Smooth muscle cell (in vitro differentiated cells): ENCODE measurements at regions not wholly inside any gene's neighbourhood (a gene's known extent, or its start where the extent isn't known, plus 50 kb on each side); places are given as distances from the start of the nearest gene placed in this dataset.

Experiments used
- DNase-seq: peaks from one replicate; lab custom pipeline; 2025; ENCODE audit not compliant: unreplicated experiment; lab: John Stamatoyannopoulos, UW
- H2AFZ ChIP-seq: fragments of 200-600 bp; sonication (generic); 2 replicates; pipeline ENCODE4 v1.6.0; 2016; ENCODE audit warnings: antibody characterized with exemption, low read depth, mild to moderate bottlenecking
- H3F3A ChIP-seq: fragments of 200-600 bp; sonication (generic); 2 replicates; pipeline ENCODE4 v1.6.0; 2017; ENCODE audit warnings: antibody characterized with exemption, low read depth
- H3K27ac ChIP-seq: fragments of 200-600 bp; sonication (generic); 2 replicates; pipeline ENCODE4 v1.5.1; 2016; ENCODE audit warnings: low read depth, mild to moderate bottlenecking
- H3K27me3 ChIP-seq: fragments of 200-600 bp; sonication (generic); 2 replicates; pipeline ENCODE4 v1.6.1; 2016; ENCODE audit warnings: low read depth, mild to moderate bottlenecking
- H3K36me3 ChIP-seq: fragments of 200-600 bp; sonication (generic); 2 replicates; pipeline ENCODE4 v1.5.1; 2016; ENCODE audit warnings: low read depth
- H3K4me1 ChIP-seq: fragments of 200-600 bp; sonication (generic); 2 replicates; pipeline ENCODE4 v1.5.1; 2016; ENCODE audit warnings: low read depth
- H3K4me2 ChIP-seq: fragments of 200-600 bp; sonication (generic); 2 replicates; pipeline ENCODE4 v1.6.0; 2016; ENCODE audit warnings: mild to moderate bottlenecking
- H3K4me3 ChIP-seq: fragments of 200-600 bp; sonication (generic); 2 replicates; pipeline ENCODE4 v1.5.1; 2016; ENCODE audit warnings: mild to moderate bottlenecking
- H3K79me2 ChIP-seq: fragments of 200-600 bp; sonication (generic); 2 replicates; pipeline ENCODE4 v1.6.0; 2016; ENCODE audit warnings: low read depth, mild to moderate bottlenecking
- H3K9ac ChIP-seq: fragments of 200-600 bp; sonication (generic); 2 replicates; pipeline ENCODE4 v1.6.0; 2016; ENCODE audit warnings: low read depth
- H3K9me3 ChIP-seq: fragments of 200-600 bp; sonication (generic); replicated peaks from 2 replicates; pipeline ENCODE4 v1.5.1; 2016; ENCODE audit warnings: low read depth
- H4K20me1 ChIP-seq: fragments of 200-600 bp; sonication (generic); 2 replicates; pipeline ENCODE4 v1.6.0; 2016; ENCODE audit warnings: low read depth
- WGBS: methylation state at CpG from one replicate; pipeline ENCODE4 v1.1.7; 2016; ENCODE audit warnings: low lambda C conversion rate; 5-methylcytosine and 5-hydroxymethylcytosine counted together
- TF ChIP-seq, protein P1 (sequence below): fragments of 200-600 bp; sonication (generic); IDR thresholded peaks from 2 replicates; pipeline ENCODE4 v1.5.1; 2017; ENCODE audit warnings: borderline replicate concordance, mild to moderate bottlenecking, antibody characterized with exemption; ENCODE audit not compliant: insufficient read depth, poor library complexity, severe bottlenecking

DNA sequence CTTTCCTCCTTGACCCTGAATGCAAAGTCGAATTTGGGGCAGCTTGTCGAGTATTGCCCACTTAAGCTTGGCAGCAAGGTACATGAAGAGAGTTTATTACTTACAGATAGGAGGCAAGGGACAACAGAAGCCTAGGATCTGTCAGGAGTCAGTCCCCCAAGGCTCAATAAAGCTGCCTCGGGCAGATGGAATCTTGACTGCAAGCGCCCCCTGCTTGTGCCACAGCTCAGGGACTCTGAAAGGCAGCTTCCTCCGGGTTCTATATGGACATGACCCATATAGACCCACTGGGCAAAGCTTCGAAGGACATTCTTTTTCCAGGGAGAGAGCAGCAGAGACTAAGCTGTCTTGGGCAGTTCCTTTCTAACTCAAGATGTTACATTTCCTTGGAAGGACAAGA is 971.5 kb downstream of the EFNA5 start:
- Histone ChIP-seq H3K4me3 (no peak overlapping the region), H4K20me1 (no peaks in the 10 kb centered on the region), H3K27ac (no peak overlapping the region), H3F3A (no peaks in the 10 kb centered on the region), H3K36me3 (no peaks in the 10 kb centered on the region), H2AFZ (no peak overlapping the region), H3K27me3 (no peaks in the 10 kb centered on the region), H3K4me2 (no peak overlapping the region), H3K9me3 (no peaks in the 10 kb centered on the region), H3K4me1 (no peaks in the 10 kb centered on the region), H3K9ac (no peak overlapping the region), H3K79me2 (no peaks in the 10 kb centered on the region)
- no peak for DNase-seq
- TF ChIP-seq, protein P1, sequence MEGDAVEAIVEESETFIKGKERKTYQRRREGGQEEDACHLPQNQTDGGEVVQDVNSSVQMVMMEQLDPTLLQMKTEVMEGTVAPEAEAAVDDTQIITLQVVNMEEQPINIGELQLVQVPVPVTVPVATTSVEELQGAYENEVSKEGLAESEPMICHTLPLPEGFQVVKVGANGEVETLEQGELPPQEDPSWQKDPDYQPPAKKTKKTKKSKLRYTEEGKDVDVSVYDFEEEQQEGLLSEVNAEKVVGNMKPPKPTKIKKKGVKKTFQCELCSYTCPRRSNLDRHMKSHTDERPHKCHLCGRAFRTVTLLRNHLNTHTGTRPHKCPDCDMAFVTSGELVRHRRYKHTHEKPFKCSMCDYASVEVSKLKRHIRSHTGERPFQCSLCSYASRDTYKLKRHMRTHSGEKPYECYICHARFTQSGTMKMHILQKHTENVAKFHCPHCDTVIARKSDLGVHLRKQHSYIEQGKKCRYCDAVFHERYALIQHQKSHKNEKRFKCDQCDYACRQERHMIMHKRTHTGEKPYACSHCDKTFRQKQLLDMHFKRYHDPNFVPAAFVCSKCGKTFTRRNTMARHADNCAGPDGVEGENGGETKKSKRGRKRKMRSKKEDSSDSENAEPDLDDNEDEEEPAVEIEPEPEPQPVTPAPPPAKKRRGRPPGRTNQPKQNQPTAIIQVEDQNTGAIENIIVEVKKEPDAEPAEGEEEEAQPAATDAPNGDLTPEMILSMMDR: no peak
- WGBS: 54% methylated on average over 6 of the region's 6 CpGs

DNA sequence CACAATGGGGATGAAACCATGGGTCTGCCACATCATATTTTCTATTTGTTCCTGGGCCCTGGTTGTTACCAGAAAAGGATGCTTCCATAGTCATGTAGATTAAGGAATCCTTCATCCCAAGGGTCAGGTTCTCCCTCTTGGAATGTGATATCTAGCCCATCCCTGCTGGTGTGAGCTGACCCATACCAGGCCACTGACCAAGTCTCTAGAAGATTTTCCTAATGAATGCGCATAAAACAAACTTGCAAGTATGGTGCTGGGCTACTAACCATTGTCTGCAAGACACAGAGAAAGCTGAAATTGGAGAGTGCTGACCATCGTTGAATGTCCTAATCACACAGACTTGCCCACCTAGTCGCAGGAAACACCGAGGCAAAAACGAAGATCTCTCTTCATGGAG is 972.6 kb downstream of the EFNA5 start:
- Histone ChIP-seq H3K36me3 (no peaks in the 10 kb centered on the region), H3K79me2 (no peaks in the 10 kb centered on the region), H2AFZ (no peak overlapping the region), H3F3A (no peaks in the 10 kb centered on the region), H3K4me2 (no peak overlapping the region), H3K4me1 (no peaks in the 10 kb centered on the region), H3K9ac (no peak overlapping the region), H3K9me3 (no peaks in the 10 kb centered on the region), H3K27me3 (no peaks in the 10 kb centered on the region), H4K20me1 (no peaks in the 10 kb centered on the region), H3K27ac (no peak overlapping the region), H3K4me3 (no peak overlapping the region)
- 91% methylated on average over 5 of the region's 5 CpGs for WGBS
- DNase-seq: no peak
- TF ChIP-seq, protein P1: no peak

DNA sequence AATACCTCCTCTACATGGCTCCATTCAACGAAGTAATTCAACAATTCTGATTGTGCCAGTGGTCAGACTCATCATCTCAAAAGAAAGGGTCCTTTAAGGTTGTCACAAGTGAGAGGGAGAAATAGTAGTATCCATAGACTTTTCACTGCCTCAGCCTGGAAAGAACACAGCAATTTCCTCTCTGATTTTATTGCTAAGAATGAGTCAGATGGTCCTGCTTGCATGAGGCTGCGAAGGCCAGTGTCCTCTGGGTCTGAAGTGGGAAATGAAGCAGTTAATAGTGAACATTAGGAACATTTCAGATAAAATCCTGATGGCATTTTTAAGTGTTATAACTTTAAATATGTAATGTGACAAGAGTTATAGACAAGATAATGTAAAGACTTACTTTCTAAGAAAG is 979.0 kb downstream of the EFNA5 start:
- Histone ChIP-seq H3K27ac (no peak overlapping the region), H4K20me1 (no peaks in the 10 kb centered on the region), H2AFZ (no peak overlapping the region), H3K4me1 (no peaks in the 10 kb centered on the region), H3K9ac (no peak overlapping the region), H3K4me3 (no peak overlapping the region), H3K36me3 (no peaks in the 10 kb centered on the region), H3K79me2 (no peaks in the 10 kb centered on the region), H3K4me2 (no peak overlapping the region), H3F3A (no peaks in the 10 kb centered on the region), H3K9me3 (no peaks in the 10 kb centered on the region), H3K27me3 (no peaks in the 10 kb centered on the region)
- 45% methylated on average over 2 of the region's 2 CpGs for WGBS
- no peak for DNase-seq
- TF ChIP-seq, protein P1: no peak

DNA sequence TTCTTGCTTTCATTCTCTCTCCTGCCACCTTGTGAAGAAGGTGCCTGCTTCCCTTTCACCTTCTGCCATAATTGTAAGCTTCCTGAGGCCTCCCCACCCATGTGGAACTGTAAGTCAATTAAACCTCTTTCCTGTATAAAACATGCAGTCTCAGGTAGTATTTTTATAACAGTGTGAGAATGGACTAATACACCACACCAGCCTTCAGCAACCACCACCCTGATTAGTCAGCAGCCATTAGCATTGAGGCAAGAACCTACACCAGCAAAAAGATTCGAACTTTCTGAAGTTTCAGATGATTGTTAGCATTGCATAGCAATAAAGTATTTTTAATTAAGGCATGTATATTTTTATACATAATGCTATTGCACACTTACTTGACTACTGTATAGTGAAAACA is 980.2 kb downstream of the EFNA5 start:
- no peak overlapping the region for H3K4me2 ChIP-seq
- no peaks in the 10 kb centered on the region for H3K4me1 ChIP-seq
- no peaks in the 10 kb centered on the region for H3K36me3 ChIP-seq
- H2AFZ ChIP-seq: no peak overlapping the region
- TF ChIP-seq, protein P1: no peak
- H4K20me1 ChIP-seq: no peaks in the 10 kb centered on the region
- no peak overlapping the region for H3K4me3 ChIP-seq
- no peaks in the 10 kb centered on the region for H3F3A ChIP-seq
- H3K9me3 ChIP-seq: no peaks in the 10 kb centered on the region
- WGBS: 43% methylated on average over 1 of the region's 1 CpG
- H3K27ac ChIP-seq: no peak overlapping the region
- H3K9ac ChIP-seq: no peak overlapping the region
- no peaks in the 10 kb centered on the region for H3K79me2 ChIP-seq
- no peaks in the 10 kb centered on the region for H3K27me3 ChIP-seq
- no peak for DNase-seq
